ENCODE measurements at regions not wholly inside any gene's neighbourhood (a gene's known extent, or its start where the extent isn't known, plus 50 kb on each side); places are given as distances from the start of the nearest gene placed in this dataset.

DNA sequence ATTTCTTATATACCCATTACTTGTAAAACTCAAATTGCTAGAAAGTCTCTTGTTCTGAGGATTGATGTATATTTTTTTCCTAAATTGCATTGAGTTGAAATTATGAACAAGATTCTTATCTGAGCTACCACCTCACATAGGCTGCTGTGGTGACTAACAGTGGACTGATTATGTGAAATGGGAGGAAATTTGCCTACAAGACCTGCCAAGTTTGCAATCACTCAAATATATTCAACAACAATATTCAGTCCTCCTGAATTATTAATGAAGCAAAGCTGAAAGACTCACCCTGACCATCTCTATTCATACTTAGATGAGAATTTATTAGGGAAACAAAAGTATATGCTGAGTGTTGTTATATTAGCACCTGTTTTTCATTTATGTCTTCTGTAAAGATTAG lies 412.6 kb upstream of the SEMA6D start:
- no peak overlapping the region for H3K4me3 Mint-ChIP-seq
- H3K27me3 Mint-ChIP-seq = no peaks in the 10 kb centered on the region
- H3K9me3 Mint-ChIP-seq = no peaks in the 10 kb centered on the region
- H3K4me1 Mint-ChIP-seq (ENCODE audit: low read depth) = no peaks in the 10 kb centered on the region
- no peaks in the 10 kb centered on the region for H3K36me3 Mint-ChIP-seq (ENCODE audit: low read depth)
- no peak overlapping the region for H3K27ac Mint-ChIP-seq

DNA sequence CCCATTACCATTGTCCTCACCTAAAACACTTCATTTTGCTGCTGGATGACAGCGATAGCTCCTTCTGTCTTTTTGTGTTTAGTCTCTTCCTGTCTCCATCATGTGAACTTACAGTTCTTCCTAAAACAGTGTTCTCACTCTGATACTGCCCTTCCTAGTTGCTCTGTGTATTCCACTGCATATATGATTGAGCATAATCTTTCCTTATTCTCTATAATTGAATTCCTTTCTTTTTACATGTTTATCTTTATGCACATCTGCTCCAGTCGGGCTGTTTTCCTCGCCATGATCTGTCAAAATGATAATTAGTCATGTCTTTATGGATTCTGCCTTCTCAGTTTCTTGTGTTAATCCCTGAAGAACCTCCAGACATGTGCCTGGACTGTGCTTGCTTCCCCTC lies 405.1 kb upstream of the SEMA6D start:
- no peaks in the 10 kb centered on the region for H3K4me1 Mint-ChIP-seq (ENCODE audit: low read depth)
- peaks cover 9% of the 10 kb centered on the region for H3K9me3 Mint-ChIP-seq
- H3K27me3 Mint-ChIP-seq = no peaks in the 10 kb centered on the region
- H3K27ac Mint-ChIP-seq = no peak overlapping the region
- H3K36me3 Mint-ChIP-seq (ENCODE audit: low read depth) = no peaks in the 10 kb centered on the region
- no peak overlapping the region for H3K4me3 Mint-ChIP-seq

GRCh38 chr15:47326410-47327333 lies 390.6 kb upstream of the SEMA6D start:
- H3K4me3 Mint-ChIP-seq = no peak overlapping the region

DNA sequence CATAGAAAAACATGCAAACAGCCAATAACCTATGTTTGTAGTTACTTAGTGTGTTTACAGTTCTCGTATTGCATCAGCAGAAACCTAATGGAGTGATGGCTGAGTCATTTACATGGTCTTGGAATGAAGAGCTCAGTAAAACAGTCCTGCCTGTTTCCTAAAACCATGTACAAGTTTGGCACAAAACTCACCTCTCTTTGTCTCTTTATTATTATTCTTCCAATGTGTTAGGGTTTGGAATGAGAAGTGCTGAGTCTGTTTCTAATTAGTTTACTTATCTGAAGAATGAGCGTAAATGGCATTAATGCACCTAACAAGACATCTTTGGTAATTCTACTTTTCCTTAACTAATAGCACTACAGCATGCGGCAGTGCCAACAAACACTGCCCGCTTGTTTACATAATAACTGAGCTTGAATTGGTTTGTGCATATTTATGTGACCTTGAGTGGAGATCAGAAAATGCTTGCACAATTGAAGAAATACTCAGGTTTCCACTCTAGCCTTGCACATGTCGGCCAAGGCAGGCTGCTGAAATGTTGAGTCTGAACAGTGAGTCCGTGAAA lies 385.4 kb upstream of the SEMA6D start:
- Mint-ChIP-seq H3K4me1 (ENCODE audit: low read depth) (no peaks in the 10 kb centered on the region), H3K9me3 (peaks cover 6% of the 10 kb centered on the region), H3K4me3 (no peak overlapping the region), H3K36me3 (ENCODE audit: low read depth) (no peaks in the 10 kb centered on the region), H3K27ac (no peak overlapping the region), H3K27me3 (no peaks in the 10 kb centered on the region)

More at GRCh38 chr15:47326410-47327333, 390.6 kb upstream of the SEMA6D start:
- Mint-ChIP-seq H3K4me1 (ENCODE audit: low read depth) (no peaks in the 10 kb centered on the region), H3K27ac (no peak overlapping the region), H3K9me3 (peaks cover 6% of the 10 kb centered on the region), H3K36me3 (ENCODE audit: low read depth) (no peaks in the 10 kb centered on the region), H3K27me3 (no peaks in the 10 kb centered on the region)

- no peaks in the 10 kb centered on the region for H3K27me3 Mint-ChIP-seq
- no peaks in the 10 kb centered on the region for H3K36me3 Mint-ChIP-seq (ENCODE audit: low read depth)
- H3K27ac Mint-ChIP-seq = no peak overlapping the region
- no peaks in the 10 kb centered on the region for H3K4me1 Mint-ChIP-seq (ENCODE audit: low read depth)
- H3K4me3 Mint-ChIP-seq = no peak overlapping the region
- H3K9me3 Mint-ChIP-seq = peaks cover 6% of the 10 kb centered on the region
These were observed 384.8 kb upstream of the SEMA6D start for GRCh38 chr15:47332481-47332880.

- peaks cover 6% of the 10 kb centered on the region for H3K9me3 Mint-ChIP-seq
- H3K4me3 Mint-ChIP-seq = no peak overlapping the region
- no peak overlapping the region for H3K27ac Mint-ChIP-seq
- no peaks in the 10 kb centered on the region for H3K36me3 Mint-ChIP-seq (ENCODE audit: low read depth)
- no peaks in the 10 kb centered on the region for H3K4me1 Mint-ChIP-seq (ENCODE audit: low read depth)
- no peaks in the 10 kb centered on the region for H3K27me3 Mint-ChIP-seq
These were observed 383.6 kb upstream of the SEMA6D start for GRCh38 chr15:47333734-47334133.

DNA sequence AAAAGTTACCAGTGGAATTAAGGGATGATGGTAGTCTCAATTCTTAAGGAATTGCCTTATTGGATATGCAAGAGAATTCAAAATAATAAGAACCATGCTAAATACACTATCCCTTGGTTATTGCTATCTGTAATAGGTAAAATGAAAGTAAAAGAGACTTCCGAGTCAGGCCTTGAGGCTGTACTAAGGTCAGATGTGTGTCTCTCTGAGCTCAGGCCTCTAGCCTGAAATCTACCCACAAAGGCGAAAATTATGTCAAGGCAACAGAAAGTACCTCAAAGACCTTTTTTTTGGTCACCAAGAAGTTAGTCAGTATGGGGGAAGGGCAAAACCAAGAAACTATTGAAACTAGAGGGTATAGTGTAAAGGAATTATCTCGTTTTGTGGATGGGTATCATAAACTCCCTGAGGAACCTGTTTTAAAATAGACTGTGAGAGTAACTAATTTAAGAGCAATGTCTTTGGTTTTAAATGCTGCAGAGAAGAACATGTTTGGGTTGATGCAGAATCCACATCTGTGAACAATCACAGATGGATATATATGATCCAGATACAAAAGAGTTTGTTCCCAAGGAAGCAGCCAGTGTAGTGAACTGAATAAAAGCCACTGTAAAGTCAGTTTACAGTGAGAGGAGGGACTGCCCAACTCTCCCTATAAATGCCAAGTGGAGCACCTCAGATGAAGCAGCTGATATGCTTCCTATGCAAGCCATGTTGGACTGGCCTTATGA lies 382.3 kb upstream of the SEMA6D start:
- no peak overlapping the region for H3K27ac Mint-ChIP-seq
- H3K4me3 Mint-ChIP-seq = no peak overlapping the region
- H3K9me3 Mint-ChIP-seq = peaks cover 2% of the 10 kb centered on the region
- no peaks in the 10 kb centered on the region for H3K4me1 Mint-ChIP-seq (ENCODE audit: low read depth)
- no peaks in the 10 kb centered on the region for H3K36me3 Mint-ChIP-seq (ENCODE audit: low read depth)
- no peaks in the 10 kb centered on the region for H3K27me3 Mint-ChIP-seq

DNA sequence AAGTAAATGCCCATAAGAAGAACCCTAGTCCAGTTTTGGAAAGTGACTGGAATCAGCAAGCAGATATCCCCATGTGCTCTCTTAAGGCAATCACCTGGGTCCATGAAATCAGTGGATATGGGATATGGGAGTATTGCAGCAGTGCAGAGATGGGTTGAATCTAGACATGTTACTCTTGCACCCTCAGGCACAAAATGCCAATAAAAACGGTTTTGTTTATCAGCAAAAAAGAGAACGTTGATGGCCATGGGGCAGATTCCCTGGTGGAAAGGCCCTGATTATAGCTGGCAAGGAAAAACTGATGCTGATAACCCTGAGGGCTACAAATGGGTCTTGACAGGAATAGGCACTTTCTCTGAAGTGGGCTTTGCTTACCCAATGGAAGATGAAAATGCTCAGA lies 380.2 kb upstream of the SEMA6D start:
- H3K27ac Mint-ChIP-seq = no peak overlapping the region
- H3K9me3 Mint-ChIP-seq = no peaks in the 10 kb centered on the region
- no peaks in the 10 kb centered on the region for H3K27me3 Mint-ChIP-seq
- H3K36me3 Mint-ChIP-seq (ENCODE audit: low read depth) = no peaks in the 10 kb centered on the region
- H3K4me1 Mint-ChIP-seq (ENCODE audit: low read depth) = no peaks in the 10 kb centered on the region
- no peak overlapping the region for H3K4me3 Mint-ChIP-seq

- Mint-ChIP-seq H3K36me3 (ENCODE audit: low read depth) (no peaks in the 10 kb centered on the region), H3K9me3 (no peaks in the 10 kb centered on the region), H3K27me3 (no peaks in the 10 kb centered on the region), H3K4me1 (ENCODE audit: low read depth) (no peaks in the 10 kb centered on the region), H3K4me3 (no peak overlapping the region), H3K27ac (no peak overlapping the region)
These were observed 379.5 kb upstream of the SEMA6D start for GRCh38 chr15:47337836-47338235.

DNA sequence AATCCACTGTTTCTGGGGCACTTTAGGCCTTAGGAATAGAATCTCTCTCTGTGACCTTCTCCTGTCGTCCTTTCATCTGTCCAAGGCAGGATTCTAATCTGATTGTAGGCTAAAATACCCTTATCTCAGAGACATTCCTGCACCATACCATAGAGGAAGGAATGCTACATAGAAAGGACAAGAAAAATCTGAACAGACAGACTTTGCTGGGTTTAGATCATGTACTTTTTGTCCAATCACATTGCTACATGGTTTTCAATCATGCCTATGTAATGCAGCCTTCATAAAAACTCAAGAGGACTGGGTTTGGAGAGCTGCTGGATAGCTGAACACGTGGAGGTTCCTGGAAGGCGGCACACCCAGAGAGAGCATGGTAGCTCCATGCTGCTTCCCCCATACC lies 378.5 kb upstream of the SEMA6D start:
- Mint-ChIP-seq H3K27me3 (no peaks in the 10 kb centered on the region), H3K4me3 (no peak overlapping the region), H3K9me3 (no peaks in the 10 kb centered on the region), H3K4me1 (ENCODE audit: low read depth) (no peaks in the 10 kb centered on the region), H3K36me3 (ENCODE audit: low read depth) (no peaks in the 10 kb centered on the region), H3K27ac (no peak overlapping the region)

GRCh38 chr15:47339800-47340570 lies 377.3 kb upstream of the SEMA6D start:
- H3K36me3 Mint-ChIP-seq (ENCODE audit: low read depth) = no peaks in the 10 kb centered on the region
- no peak overlapping the region for H3K27ac Mint-ChIP-seq
- H3K9me3 Mint-ChIP-seq = no peaks in the 10 kb centered on the region
- H3K4me3 Mint-ChIP-seq = no peak overlapping the region
- H3K27me3 Mint-ChIP-seq = no peaks in the 10 kb centered on the region
- H3K4me1 Mint-ChIP-seq (ENCODE audit: low read depth) = no peaks in the 10 kb centered on the region

GRCh38 chr15:47340571-47340920 lies 376.8 kb upstream of the SEMA6D start:
- Mint-ChIP-seq H3K36me3 (ENCODE audit: low read depth) (no peaks in the 10 kb centered on the region), H3K4me3 (no peak overlapping the region), H3K9me3 (no peaks in the 10 kb centered on the region), H3K4me1 (ENCODE audit: low read depth) (no peaks in the 10 kb centered on the region), H3K27ac (no peak overlapping the region), H3K27me3 (no peaks in the 10 kb centered on the region)

DNA sequence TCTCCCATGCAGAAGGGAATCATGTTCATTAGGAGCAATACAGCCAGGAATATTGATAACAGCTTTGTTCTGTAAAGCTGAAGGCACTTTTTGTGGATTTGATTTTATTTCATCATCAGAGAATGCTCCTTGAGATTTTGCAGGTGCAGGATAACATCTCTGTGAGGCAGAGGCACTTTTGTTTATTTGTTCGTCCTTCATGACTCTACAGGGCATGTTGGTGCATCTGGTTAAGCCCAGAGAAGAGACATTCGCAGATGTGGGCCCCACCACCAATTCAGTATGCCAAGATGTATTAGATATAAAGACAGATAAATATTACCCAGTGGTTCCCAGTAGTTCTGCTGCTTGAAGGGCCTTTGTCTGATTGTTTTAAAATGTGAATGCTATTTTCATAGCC lies 368.1 kb upstream of the SEMA6D start:
- H3K36me3 Mint-ChIP-seq (ENCODE audit: low read depth) = no peaks in the 10 kb centered on the region
- peaks cover 15% of the 10 kb centered on the region for H3K9me3 Mint-ChIP-seq
- H3K27ac Mint-ChIP-seq = no peak overlapping the region
- H3K27me3 Mint-ChIP-seq = no peaks in the 10 kb centered on the region
- H3K4me3 Mint-ChIP-seq = no peak overlapping the region
- no peaks in the 10 kb centered on the region for H3K4me1 Mint-ChIP-seq (ENCODE audit: low read depth)

GRCh38 chr15:47351501-47351900 lies 365.8 kb upstream of the SEMA6D start:
- Mint-ChIP-seq H3K4me3 (no peak overlapping the region), H3K4me1 (ENCODE audit: low read depth) (no peaks in the 10 kb centered on the region), H3K27me3 (no peaks in the 10 kb centered on the region), H3K27ac (no peak overlapping the region), H3K36me3 (ENCODE audit: low read depth) (no peaks in the 10 kb centered on the region), H3K9me3 (peaks cover 20% of the 10 kb centered on the region)

DNA sequence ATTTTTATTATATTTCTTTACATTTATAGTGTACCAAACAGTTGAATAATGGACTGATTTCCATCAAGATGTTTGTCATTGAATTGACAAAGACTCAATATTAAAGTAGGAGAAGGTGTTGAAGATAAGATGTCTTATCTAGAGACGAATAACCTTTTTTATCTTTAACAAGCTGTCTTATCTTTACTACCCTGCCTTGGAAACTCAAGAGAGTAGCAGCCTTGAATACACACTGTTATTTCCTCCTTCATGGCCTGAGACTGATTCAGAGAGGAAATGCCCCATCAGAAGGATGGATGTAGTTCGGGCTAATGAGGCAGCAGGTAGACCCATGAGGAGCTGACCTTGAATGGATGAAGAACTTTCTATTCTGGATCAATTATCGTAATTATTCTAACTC lies 365.1 kb upstream of the SEMA6D start:
- Mint-ChIP-seq H3K27me3 (no peaks in the 10 kb centered on the region), H3K4me1 (ENCODE audit: low read depth) (no peaks in the 10 kb centered on the region), H3K27ac (no peak overlapping the region), H3K36me3 (ENCODE audit: low read depth) (no peaks in the 10 kb centered on the region), H3K4me3 (no peak overlapping the region), H3K9me3 (peaks cover 20% of the 10 kb centered on the region)
